Panc1 (cell line): ENCODE measurements at regions not wholly inside any gene's neighbourhood (a gene's known extent, or its start where the extent isn't known, plus 50 kb on each side); places are given as distances from the start of the nearest gene placed in this dataset.

Source experiments
- ATAC-seq: fragments of 200-7000 bp; cut with Tn5 transposase; 2 replicates; pipeline ENCODE4 v1.9.1; 2020; ENCODE audit warnings: mild to moderate bottlenecking, moderate library complexity
- BruUV-seq: library from RNA; stranded (reverse); fragments of 400-500 nt; replicated peaks from 2 replicates; lab custom pipeline; 2021; lab: Mats Ljungman, UMichigan
- CTCF ChIA-PET: fragments of 300-600 bp; sonication (Branson Sonifier 250); formaldehyde crosslinking; loops from one replicate; lab custom pipeline; 2022; ENCODE audit warnings: antibody characterized with exemption; lab: Charles Lee
- POLR2A ChIA-PET: fragments of 300-600 bp; sonication (Branson Sonifier 250); formaldehyde crosslinking; loops from one replicate; lab custom pipeline; 2022; ENCODE audit warnings: antibody characterized with exemption; lab: Charles Lee
- DNase-seq: peaks from one replicate; pipeline ENCODE4 v3.0.0-alpha.2; 2010; ENCODE audit warnings: low read depth, low spot score
- H3K27ac ChIP-seq: 2 replicates; pipeline ENCODE4 v1.5.1; 2011; ENCODE audit warnings: mild to moderate bottlenecking, low read length, inconsistent platforms
- H3K27me3 ChIP-seq: fragments of 200-500 bp; sonication (Bioruptor generic); 2 replicates; pipeline ENCODE4 v1.6.0; 2014; ENCODE audit warnings: low read length, inconsistent platforms; ENCODE audit not compliant: control insufficient read depth, insufficient read depth
- H3K36me3 ChIP-seq: fragments of 200-500 bp; sonication (Bioruptor generic); 2 replicates; pipeline ENCODE4 v1.5.1; 2014; ENCODE audit warnings: inconsistent platforms, mild to moderate bottlenecking, low read length, moderate library complexity; ENCODE audit not compliant: control insufficient read depth, insufficient read depth
- H3K4me1 ChIP-seq: 2 replicates; pipeline ENCODE4 v1.5.1; 2011; ENCODE audit warnings: inconsistent platforms, mild to moderate bottlenecking, low read length, moderate library complexity; ENCODE audit not compliant: control insufficient read depth, insufficient read depth
- H3K4me3 ChIP-seq, 2 experiments: 2 replicates each; pipeline ENCODE4 v1.5.1; 2011 to 2012; ENCODE audit warnings: low read depth in 2 of 2, low read length in 2 of 2, mild to moderate bottlenecking in 2 of 2, inconsistent platforms in 1 of 2, moderate library complexity in 1 of 2
- H3K9me3 ChIP-seq: fragments of 200-500 bp; sonication (Bioruptor generic); 2 replicates; pipeline ENCODE4 v1.5.1; 2014; ENCODE audit warnings: low read depth, mild to moderate bottlenecking, inconsistent platforms, low read length, moderate library complexity; ENCODE audit not compliant: control insufficient read depth, insufficient read depth
- CTCF ChIP-seq: fragments of 450-650 bp; IDR thresholded peaks from 2 replicates; pipeline ENCODE4 v1.5.1; 2017; ENCODE audit warnings: mild to moderate bottlenecking
- POLR2AphosphoS5 ChIP-seq: IDR thresholded peaks from 2 replicates; pipeline ENCODE4 v1.6.1; 2012; ENCODE audit warnings: mild to moderate bottlenecking, low read depth, low read length, moderate library complexity
- REST ChIP-seq, 2 experiments: IDR thresholded peaks; 2 replicates each; pipeline ENCODE4 v1.6.1; 2011 to 2012; ENCODE audit warnings: low read depth in 2 of 2, control low read depth in 1 of 2, low read length in 1 of 2, mild to moderate bottlenecking in 1 of 2, moderate library complexity in 1 of 2; ENCODE audit not compliant: insufficient read depth in 1 of 2
- SIN3A ChIP-seq: IDR thresholded peaks from 2 replicates; pipeline ENCODE4 v1.6.1; 2012; ENCODE audit warnings: low read depth, mild to moderate bottlenecking, low read length, moderate library complexity, borderline replicate concordance; ENCODE audit not compliant: insufficient read depth
- TCF7L2 ChIP-seq: IDR thresholded peaks from 2 replicates; pipeline ENCODE4 v1.6.1; 2011; ENCODE audit warnings: mild to moderate bottlenecking, low read depth, low read length, inconsistent platforms
- in situ Hi-C: cut with HindIII; loops from 2 replicates; pipeline ENCODE4 v1.10.0; 2016; ENCODE audit warnings: low sequenced_read_pairs, low pct_unique_long_range_greater_than_20kb
- intact Hi-C: fragments of 100-400 bp; cut with micrococcal nuclease; formaldehyde crosslinking; loops from one replicate; pipeline ENCODE4 v1.10.0; 2022; ENCODE audit not compliant: unreplicated experiment

GRCh38 chr13:110984381-110984780, 69.5 kb upstream of the ANKRD10 start:
- BruUV-seq: no TSS peak
- CTCF ChIA-PET: no interaction called here

GRCh38 chr13:110983241-110983640, 68.4 kb upstream of the ANKRD10 start:
- in situ Hi-C loops: no loop called here
- no TSS peak for BruUV-seq
- H3K9me3 ChIP-seq: no peaks in the 10 kb centered on the region
- no peaks in the 10 kb centered on the region for H3K36me3 ChIP-seq
- POLR2A ChIA-PET: no interaction called here
- intact Hi-C loops: no loop called here
- DNase-seq (no peak), ATAC-seq (no peak)
- no peak overlapping the region for H3K4me3 ChIP-seq
- no peaks in the 10 kb centered on the region for H3K4me1 ChIP-seq
- TF ChIP-seq SIN3A (no peak), CTCF (no peak), REST (IDR thresholded peaks at IDR 0.05; ENCODE audit: insufficient read depth in 1 of 2, low read depth in 2 of 2, low read length in 1 of 2) (no peak), TCF7L2 (no peak), POLR2AphosphoS5 (no peak)
- H3K27me3 ChIP-seq: no peaks in the 10 kb centered on the region
- H3K27ac ChIP-seq: no peak overlapping the region
- CTCF ChIA-PET: no interaction called here

More at GRCh38 chr13:110984381-110984780, 69.5 kb upstream of the ANKRD10 start:
- TF ChIP-seq REST (IDR thresholded peaks at IDR 0.05; ENCODE audit: insufficient read depth in 1 of 2, low read depth in 2 of 2, low read length in 1 of 2): no peak
- TF ChIP-seq SIN3A: no peak
- no peak for TF ChIP-seq POLR2AphosphoS5
- TF ChIP-seq TCF7L2: no peak
- no peak for TF ChIP-seq CTCF
- H3K9me3 ChIP-seq: no peaks in the 10 kb centered on the region
- H3K27ac ChIP-seq: no peak overlapping the region
- in situ Hi-C loops: no loop called here
- H3K27me3 ChIP-seq: no peaks in the 10 kb centered on the region
- ATAC-seq (no peak), DNase-seq (no peak)
- no peaks in the 10 kb centered on the region for H3K4me1 ChIP-seq
- POLR2A ChIA-PET: no interaction called here
- no peaks in the 10 kb centered on the region for H3K36me3 ChIP-seq
- H3K4me3 ChIP-seq: no peak overlapping the region
- intact Hi-C loops: no loop called here
